ENCODE measurements at regions not wholly inside any gene's neighbourhood (a gene's known extent, or its start where the extent isn't known, plus 50 kb on each side); places are given as distances from the start of the nearest gene placed in this dataset.

GRCh38 chr10:105992928-105993327 is 1171.6 kb downstream of the SORCS1 start:
- no peak for DNase-seq (ENCODE audit: low read depth, low spot score)
- H3K9me3 ChIP-seq (ENCODE audit: insufficient read depth, low read length): no peaks in the 10 kb centered on the region
- no peak overlapping the region for H3K9ac ChIP-seq (ENCODE audit: insufficient read length, low read depth)
- H3K27me3 ChIP-seq (ENCODE audit: insufficient read depth, insufficient read length): no peaks in the 10 kb centered on the region
- TF ChIP-seq YY1 (IDR thresholded peaks at IDR 0.05; ENCODE audit: insufficient read depth, insufficient read length): no peak
- no peak for TF ChIP-seq ZNF274 (IDR thresholded peaks at IDR 0.05; ENCODE audit: low read depth, low read length)
- TF ChIP-seq SUZ12 (IDR thresholded peaks at IDR 0.05; ENCODE audit: extremely low read depth, insufficient read depth, insufficient read length): no peak
- H3K4me1 ChIP-seq (ENCODE audit: insufficient read depth, insufficient read length): no peaks in the 10 kb centered on the region
- H3K36me3 ChIP-seq (ENCODE audit: insufficient read depth, insufficient read length, low read length): no peaks in the 10 kb centered on the region
- H3K4me3 ChIP-seq (ENCODE audit: insufficient read length, low read depth): no peak overlapping the region

GRCh38 chr10:105990529-105990928 is 1174.0 kb downstream of the SORCS1 start:
- Histone ChIP-seq H3K4me1 (ENCODE audit: insufficient read depth, insufficient read length) (no peaks in the 10 kb centered on the region), H3K9me3 (ENCODE audit: insufficient read depth, low read length) (no peaks in the 10 kb centered on the region), H3K36me3 (ENCODE audit: insufficient read depth, insufficient read length, low read length) (no peaks in the 10 kb centered on the region), H3K27me3 (ENCODE audit: insufficient read depth, insufficient read length) (no peaks in the 10 kb centered on the region), H3K4me3 (ENCODE audit: insufficient read length, low read depth) (no peak overlapping the region), H3K9ac (ENCODE audit: insufficient read length, low read depth) (no peak overlapping the region)
- DNase-seq (ENCODE audit: low read depth, low spot score): no peak
- no peak for TF ChIP-seq SUZ12 (IDR thresholded peaks at IDR 0.05; ENCODE audit: extremely low read depth, insufficient read depth, insufficient read length)
- TF ChIP-seq YY1 (IDR thresholded peaks at IDR 0.05; ENCODE audit: insufficient read depth, insufficient read length): no peak
- no peak for TF ChIP-seq ZNF274 (IDR thresholded peaks at IDR 0.05; ENCODE audit: low read depth, low read length)

GRCh38 chr10:105989995-105990394 is 1174.5 kb downstream of the SORCS1 start:
- Histone ChIP-seq H3K36me3 (ENCODE audit: insufficient read depth, insufficient read length, low read length) (no peaks in the 10 kb centered on the region), H3K27me3 (ENCODE audit: insufficient read depth, insufficient read length) (no peaks in the 10 kb centered on the region), H3K4me3 (ENCODE audit: insufficient read length, low read depth) (no peak overlapping the region), H3K4me1 (ENCODE audit: insufficient read depth, insufficient read length) (no peaks in the 10 kb centered on the region), H3K9me3 (ENCODE audit: insufficient read depth, low read length) (no peaks in the 10 kb centered on the region), H3K9ac (ENCODE audit: insufficient read length, low read depth) (no peak overlapping the region)
- TF ChIP-seq SUZ12 (IDR thresholded peaks at IDR 0.05; ENCODE audit: extremely low read depth, insufficient read depth, insufficient read length) (no peak), YY1 (IDR thresholded peaks at IDR 0.05; ENCODE audit: insufficient read depth, insufficient read length) (no peak), ZNF274 (IDR thresholded peaks at IDR 0.05; ENCODE audit: low read depth, low read length) (no peak)
- no peak for DNase-seq (ENCODE audit: low read depth, low spot score)

GRCh38 chr10:105988848-105989247 is 1175.7 kb downstream of the SORCS1 start:
- Histone ChIP-seq H3K27me3 (ENCODE audit: insufficient read depth, insufficient read length) (no peaks in the 10 kb centered on the region), H3K4me1 (ENCODE audit: insufficient read depth, insufficient read length) (no peaks in the 10 kb centered on the region), H3K36me3 (ENCODE audit: insufficient read depth, insufficient read length, low read length) (no peaks in the 10 kb centered on the region), H3K4me3 (ENCODE audit: insufficient read length, low read depth) (no peak overlapping the region), H3K9me3 (ENCODE audit: insufficient read depth, low read length) (no peaks in the 10 kb centered on the region), H3K9ac (ENCODE audit: insufficient read length, low read depth) (no peak overlapping the region)
- no peak for TF ChIP-seq ZNF274 (IDR thresholded peaks at IDR 0.05; ENCODE audit: low read depth, low read length)
- no peak for TF ChIP-seq SUZ12 (IDR thresholded peaks at IDR 0.05; ENCODE audit: extremely low read depth, insufficient read depth, insufficient read length)
- TF ChIP-seq YY1 (IDR thresholded peaks at IDR 0.05; ENCODE audit: insufficient read depth, insufficient read length): no peak
- DNase-seq (ENCODE audit: low read depth, low spot score): no peak

GRCh38 chr10:105986912-105987635 is 1177.4 kb downstream of the SORCS1 start:
- TF ChIP-seq YY1 (IDR thresholded peaks at IDR 0.05; ENCODE audit: insufficient read depth, insufficient read length) (no peak), SUZ12 (IDR thresholded peaks at IDR 0.05; ENCODE audit: extremely low read depth, insufficient read depth, insufficient read length) (no peak), ZNF274 (IDR thresholded peaks at IDR 0.05; ENCODE audit: low read depth, low read length) (no peak)
- no peaks in the 10 kb centered on the region for H3K27me3 ChIP-seq (ENCODE audit: insufficient read depth, insufficient read length)

GRCh38 chr10:105986486-105986885 is 1178.0 kb downstream of the SORCS1 start:
- Histone ChIP-seq H3K36me3 (ENCODE audit: insufficient read depth, insufficient read length, low read length) (no peaks in the 10 kb centered on the region), H3K4me3 (ENCODE audit: insufficient read length, low read depth) (no peak overlapping the region), H3K27me3 (ENCODE audit: insufficient read depth, insufficient read length) (no peaks in the 10 kb centered on the region), H3K9me3 (ENCODE audit: insufficient read depth, low read length) (no peaks in the 10 kb centered on the region), H3K9ac (ENCODE audit: insufficient read length, low read depth) (no peak overlapping the region), H3K4me1 (ENCODE audit: insufficient read depth, insufficient read length) (no peaks in the 10 kb centered on the region)
- TF ChIP-seq ZNF274 (IDR thresholded peaks at IDR 0.05; ENCODE audit: low read depth, low read length) (no peak), YY1 (IDR thresholded peaks at IDR 0.05; ENCODE audit: insufficient read depth, insufficient read length) (no peak), SUZ12 (IDR thresholded peaks at IDR 0.05; ENCODE audit: extremely low read depth, insufficient read depth, insufficient read length) (no peak)
- DNase-seq (ENCODE audit: low read depth, low spot score): no peak

More at GRCh38 chr10:105986912-105987635, 1177.4 kb downstream of the SORCS1 start:
- Histone ChIP-seq H3K4me3 (ENCODE audit: insufficient read length, low read depth) (no peak overlapping the region), H3K4me1 (ENCODE audit: insufficient read depth, insufficient read length) (no peaks in the 10 kb centered on the region), H3K9ac (ENCODE audit: insufficient read length, low read depth) (no peak overlapping the region), H3K36me3 (ENCODE audit: insufficient read depth, insufficient read length, low read length) (no peaks in the 10 kb centered on the region), H3K9me3 (ENCODE audit: insufficient read depth, low read length) (no peaks in the 10 kb centered on the region)
- DNase-seq (ENCODE audit: low read depth, low spot score): no peak

- Histone ChIP-seq H3K4me1 (ENCODE audit: insufficient read depth, insufficient read length) (no peaks in the 10 kb centered on the region), H3K9me3 (ENCODE audit: insufficient read depth, low read length) (no peaks in the 10 kb centered on the region), H3K36me3 (ENCODE audit: insufficient read depth, insufficient read length, low read length) (no peaks in the 10 kb centered on the region), H3K9ac (ENCODE audit: insufficient read length, low read depth) (no peak overlapping the region), H3K27me3 (ENCODE audit: insufficient read depth, insufficient read length) (no peaks in the 10 kb centered on the region), H3K4me3 (ENCODE audit: insufficient read length, low read depth) (no peak overlapping the region)
- no peak for DNase-seq (ENCODE audit: low read depth, low spot score)
- TF ChIP-seq SUZ12 (IDR thresholded peaks at IDR 0.05; ENCODE audit: extremely low read depth, insufficient read depth, insufficient read length) (no peak), YY1 (IDR thresholded peaks at IDR 0.05; ENCODE audit: insufficient read depth, insufficient read length) (no peak), ZNF274 (IDR thresholded peaks at IDR 0.05; ENCODE audit: low read depth, low read length) (no peak)
Measured at GRCh38 chr10:105982735-105983134, 1181.8 kb downstream of the SORCS1 start.

Data from NT2/D1 (cell line).